ENCODE measurements at regions not wholly inside any gene's neighbourhood (a gene's known extent, or its start where the extent isn't known, plus 50 kb on each side); places are given as distances from the start of the nearest gene placed in this dataset.

GRCh38 chrX:147736045-147736444, 175.7 kb upstream of the FMR1 start:
- H3F3A ChIP-seq (ENCODE audit: insufficient read depth, low read length) = no peaks in the 10 kb centered on the region
- no peak overlapping the region for H3K4me3 ChIP-seq (ENCODE audit: low read depth, low read length, poor library complexity, severe bottlenecking)
- H3K9me3 ChIP-seq (ENCODE audit: low read length) = no peaks in the 10 kb centered on the region
- no peak overlapping the region for H3K9ac ChIP-seq (ENCODE audit: low read length)
- H3K79me2 ChIP-seq (ENCODE audit: insufficient read depth, low read length) = no peaks in the 10 kb centered on the region
- no peak overlapping the region for H3K4me2 ChIP-seq (ENCODE audit: low read length)
- H3K9me2 ChIP-seq (ENCODE audit: low read depth, low read length) = no peaks in the 10 kb centered on the region
- H3K4me1 ChIP-seq (ENCODE audit: insufficient read depth, low read length, severe bottlenecking) = no peaks in the 10 kb centered on the region
- H3K36me3 ChIP-seq (ENCODE audit: insufficient read depth, low read length) = no peaks in the 10 kb centered on the region
- no peak overlapping the region for H3K27ac ChIP-seq (ENCODE audit: low read depth, low read length, poor library complexity, severe bottlenecking)
- H3K27me3 ChIP-seq (ENCODE audit: insufficient read depth, low read length) = no peaks in the 10 kb centered on the region
- H4K20me1 ChIP-seq (ENCODE audit: insufficient read depth, low read length) = no peaks in the 10 kb centered on the region
- no peak for TF ChIP-seq CTCF (IDR thresholded peaks at IDR 0.05; ENCODE audit: low read length)
- no peak for TF ChIP-seq EZH2 (IDR thresholded peaks at IDR 0.05; ENCODE audit: borderline replicate concordance, low read length)
- H2AFZ ChIP-seq (ENCODE audit: low read length) = no peak overlapping the region

GRCh38 chrX:147737690-147738089, 174.0 kb upstream of the FMR1 start:
- Histone ChIP-seq H3K27ac (ENCODE audit: low read depth, low read length, poor library complexity, severe bottlenecking) (no peak overlapping the region), H3K9ac (ENCODE audit: low read length) (no peak overlapping the region)

GRCh38 chrX:147738265-147738664, 173.5 kb upstream of the FMR1 start:
- Histone ChIP-seq H3K4me1 (ENCODE audit: insufficient read depth, low read length, severe bottlenecking) (no peaks in the 10 kb centered on the region), H3F3A (ENCODE audit: insufficient read depth, low read length) (no peaks in the 10 kb centered on the region), H3K4me2 (ENCODE audit: low read length) (no peak overlapping the region), H3K36me3 (ENCODE audit: insufficient read depth, low read length) (no peaks in the 10 kb centered on the region), H3K79me2 (ENCODE audit: insufficient read depth, low read length) (no peaks in the 10 kb centered on the region), H3K27me3 (ENCODE audit: insufficient read depth, low read length) (no peaks in the 10 kb centered on the region), H3K27ac (ENCODE audit: low read depth, low read length, poor library complexity, severe bottlenecking) (no peak overlapping the region), H3K9me2 (ENCODE audit: low read depth, low read length) (no peaks in the 10 kb centered on the region), H3K9ac (ENCODE audit: low read length) (no peak overlapping the region), H4K20me1 (ENCODE audit: insufficient read depth, low read length) (no peaks in the 10 kb centered on the region), H3K9me3 (ENCODE audit: low read length) (no peaks in the 10 kb centered on the region), H3K4me3 (ENCODE audit: low read depth, low read length, poor library complexity, severe bottlenecking) (no peak overlapping the region), H2AFZ (ENCODE audit: low read length) (no peak overlapping the region)
- no peak for TF ChIP-seq EZH2 (IDR thresholded peaks at IDR 0.05; ENCODE audit: borderline replicate concordance, low read length)
- no peak for TF ChIP-seq CTCF (IDR thresholded peaks at IDR 0.05; ENCODE audit: low read length)

More at GRCh38 chrX:147737690-147738089, 174.0 kb upstream of the FMR1 start:
- Histone ChIP-seq H3K79me2 (ENCODE audit: insufficient read depth, low read length) (no peaks in the 10 kb centered on the region), H3K4me3 (ENCODE audit: low read depth, low read length, poor library complexity, severe bottlenecking) (no peak overlapping the region), H3F3A (ENCODE audit: insufficient read depth, low read length) (no peaks in the 10 kb centered on the region), H3K9me3 (ENCODE audit: low read length) (no peaks in the 10 kb centered on the region), H3K27me3 (ENCODE audit: insufficient read depth, low read length) (no peaks in the 10 kb centered on the region), H3K36me3 (ENCODE audit: insufficient read depth, low read length) (no peaks in the 10 kb centered on the region), H3K9me2 (ENCODE audit: low read depth, low read length) (no peaks in the 10 kb centered on the region), H3K4me1 (ENCODE audit: insufficient read depth, low read length, severe bottlenecking) (no peaks in the 10 kb centered on the region), H4K20me1 (ENCODE audit: insufficient read depth, low read length) (no peaks in the 10 kb centered on the region), H2AFZ (ENCODE audit: low read length) (no peak overlapping the region), H3K4me2 (ENCODE audit: low read length) (no peak overlapping the region)
- TF ChIP-seq EZH2 (IDR thresholded peaks at IDR 0.05; ENCODE audit: borderline replicate concordance, low read length) = no peak
- no peak for TF ChIP-seq CTCF (IDR thresholded peaks at IDR 0.05; ENCODE audit: low read length)
